BLaER1 (cell line): ENCODE measurements at regions not wholly inside any gene's neighbourhood (a gene's known extent, or its start where the extent isn't known, plus 50 kb on each side); places are given as distances from the start of the nearest gene placed in this dataset.

ENCODE experiments used
- H3K27ac ChIP-seq: shearing (Covaris generic); formaldehyde crosslinking; 2 replicates; pipeline ENCODE4 v1.8.1; 2022
- H3K27me3 ChIP-seq: shearing (Covaris generic); formaldehyde crosslinking; 2 replicates; pipeline ENCODE4 v1.8.1; 2022
- H3K36me3 ChIP-seq: shearing (Covaris generic); formaldehyde crosslinking; 2 replicates; pipeline ENCODE4 v1.8.1; 2022
- H3K4me1 ChIP-seq: shearing (Covaris generic); formaldehyde crosslinking; 2 replicates; pipeline ENCODE4 v1.8.1; 2022
- H3K4me2 ChIP-seq: shearing (Covaris generic); formaldehyde crosslinking; 2 replicates; pipeline ENCODE4 v1.8.1; 2022
- H3K4me3 ChIP-seq: shearing (Covaris generic); formaldehyde crosslinking; 2 replicates; pipeline ENCODE4 v1.8.1; 2022
- H3K9ac ChIP-seq: shearing (Covaris generic); formaldehyde crosslinking; 2 replicates; pipeline ENCODE4 v1.8.1; 2022
- H3K9me3 ChIP-seq: shearing (Covaris generic); formaldehyde crosslinking; 2 replicates; pipeline ENCODE4 v1.8.1; 2022
- H4K20me1 ChIP-seq: shearing (Covaris generic); formaldehyde crosslinking; 2 replicates; pipeline ENCODE4 v1.8.1; 2022
- Cebpa-rat ChIP-seq: shearing (Covaris generic); IDR thresholded peaks from 2 replicates; pipeline ENCODE4 v1.8.1; 2022

- no peaks in the 10 kb centered on the region for H3K9me3 ChIP-seq
- no peaks in the 10 kb centered on the region for H3K4me1 ChIP-seq
- H4K20me1 ChIP-seq: no peaks in the 10 kb centered on the region
- no peak overlapping the region for H3K4me3 ChIP-seq
- no peak overlapping the region for H3K4me2 ChIP-seq
- no peak for TF ChIP-seq Cebpa-rat
- H3K36me3 ChIP-seq: no peaks in the 10 kb centered on the region
- H3K27ac ChIP-seq: no peak overlapping the region
- H3K27me3 ChIP-seq: no peaks in the 10 kb centered on the region
- no peak overlapping the region for H3K9ac ChIP-seq
Measured at GRCh38 chr11:42620796-42621195, 691.0 kb upstream of the API5 start.

GRCh38 chr11:42625757-42626665 lies 685.8 kb upstream of the API5 start:
- Histone ChIP-seq H3K4me3 (no peak overlapping the region), H4K20me1 (no peaks in the 10 kb centered on the region), H3K4me1 (no peaks in the 10 kb centered on the region), H3K27ac (no peak overlapping the region), H3K9ac (no peak overlapping the region), H3K9me3 (no peaks in the 10 kb centered on the region), H3K4me2 (no peak overlapping the region), H3K36me3 (no peaks in the 10 kb centered on the region), H3K27me3 (no peaks in the 10 kb centered on the region)
- no peak for TF ChIP-seq Cebpa-rat

DNA sequence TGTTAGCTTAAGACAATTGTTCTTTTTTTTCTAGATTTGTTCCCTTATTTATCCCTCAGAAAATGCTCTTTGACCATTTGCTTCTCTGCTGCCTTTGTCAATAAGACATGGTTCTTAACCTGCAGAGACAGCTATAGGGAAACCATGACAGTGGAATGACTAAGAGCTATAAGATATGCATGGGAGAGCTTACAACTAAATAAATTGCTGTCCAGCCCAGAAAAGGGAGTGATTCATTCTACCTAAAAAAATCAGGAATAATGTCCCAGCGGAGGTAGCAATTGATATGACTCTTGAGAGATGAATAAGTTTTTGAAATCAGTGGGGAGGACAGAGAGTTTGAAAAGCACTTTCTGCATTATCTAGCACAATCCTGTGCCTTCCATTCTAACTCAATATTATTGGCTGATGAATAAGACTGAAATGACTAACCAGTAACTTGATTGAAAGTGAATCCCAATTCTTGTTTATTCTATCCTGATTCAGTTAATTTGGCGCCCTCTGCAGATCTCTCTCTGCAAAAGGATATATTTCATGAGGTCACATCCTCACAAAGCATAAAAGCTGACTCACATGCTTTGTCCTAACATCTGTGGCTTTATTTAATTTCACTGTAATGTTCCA lies 680.5 kb upstream of the API5 start:
- Histone ChIP-seq H3K4me2 (no peak overlapping the region), H3K27ac (no peak overlapping the region), H3K4me1 (no peaks in the 10 kb centered on the region), H3K9me3 (no peaks in the 10 kb centered on the region), H3K36me3 (no peaks in the 10 kb centered on the region), H3K27me3 (no peaks in the 10 kb centered on the region), H3K9ac (no peak overlapping the region), H4K20me1 (no peaks in the 10 kb centered on the region), H3K4me3 (no peak overlapping the region)
- TF ChIP-seq Cebpa-rat: no peak

DNA sequence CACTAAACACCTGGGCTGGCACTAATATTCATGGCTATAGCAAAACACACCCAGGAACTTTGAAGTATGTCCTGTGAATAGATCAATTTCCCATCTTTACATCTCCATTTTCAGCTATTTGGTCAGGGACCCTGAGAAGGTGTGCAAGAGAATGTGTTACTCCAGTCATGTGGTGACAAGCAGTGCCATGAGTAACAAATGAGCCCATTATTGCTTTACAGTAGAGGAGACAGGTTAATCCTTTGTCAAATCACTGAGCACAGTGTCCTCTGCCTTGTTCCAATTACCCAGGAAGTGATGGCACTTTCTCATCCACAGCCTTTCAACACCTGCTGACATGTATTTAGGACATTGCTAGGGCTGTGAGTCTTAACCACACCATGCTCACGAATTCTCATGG lies 664.8 kb upstream of the API5 start:
- H3K27ac ChIP-seq: no peak overlapping the region
- no peak for TF ChIP-seq Cebpa-rat
- no peak overlapping the region for H3K4me3 ChIP-seq
- H3K4me1 ChIP-seq: no peaks in the 10 kb centered on the region
- no peak overlapping the region for H3K9ac ChIP-seq
- H4K20me1 ChIP-seq: no peaks in the 10 kb centered on the region
- H3K9me3 ChIP-seq: no peaks in the 10 kb centered on the region
- no peaks in the 10 kb centered on the region for H3K36me3 ChIP-seq
- no peaks in the 10 kb centered on the region for H3K27me3 ChIP-seq
- H3K4me2 ChIP-seq: no peak overlapping the region

GRCh38 chr11:42647993-42648392 lies 663.8 kb upstream of the API5 start:
- no peak for TF ChIP-seq Cebpa-rat

DNA sequence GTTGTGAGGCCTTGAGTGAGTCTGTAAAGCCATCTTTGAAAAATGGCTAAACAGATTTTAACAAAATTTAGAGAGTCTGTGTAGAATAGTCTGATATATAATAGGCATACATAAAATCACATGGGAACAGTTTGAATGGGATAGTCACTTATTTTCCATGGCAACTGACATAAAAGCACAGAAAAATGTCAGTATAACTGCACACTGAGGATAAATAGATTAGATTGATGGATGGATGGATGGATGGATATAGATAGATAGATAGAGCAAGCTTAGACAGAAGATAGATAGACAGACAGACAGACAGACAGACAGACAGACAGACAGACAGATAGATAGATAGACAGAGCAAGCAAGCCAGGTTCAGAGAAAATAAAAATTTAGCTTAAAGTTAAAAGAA lies 660.2 kb upstream of the API5 start:
- Histone ChIP-seq H3K4me3 (no peak overlapping the region), H3K9ac (no peak overlapping the region), H4K20me1 (no peaks in the 10 kb centered on the region), H3K4me1 (no peaks in the 10 kb centered on the region), H3K4me2 (no peak overlapping the region), H3K36me3 (no peaks in the 10 kb centered on the region), H3K27me3 (no peaks in the 10 kb centered on the region), H3K9me3 (no peaks in the 10 kb centered on the region), H3K27ac (no peak overlapping the region)
- TF ChIP-seq Cebpa-rat: no peak

More at GRCh38 chr11:42647993-42648392, 663.8 kb upstream of the API5 start:
- no peaks in the 10 kb centered on the region for H3K36me3 ChIP-seq
- H3K4me2 ChIP-seq: no peak overlapping the region
- H3K4me1 ChIP-seq: no peaks in the 10 kb centered on the region
- H3K4me3 ChIP-seq: no peak overlapping the region
- no peaks in the 10 kb centered on the region for H3K9me3 ChIP-seq
- H3K27ac ChIP-seq: no peak overlapping the region
- H4K20me1 ChIP-seq: no peaks in the 10 kb centered on the region
- H3K27me3 ChIP-seq: no peaks in the 10 kb centered on the region
- H3K9ac ChIP-seq: no peak overlapping the region

DNA sequence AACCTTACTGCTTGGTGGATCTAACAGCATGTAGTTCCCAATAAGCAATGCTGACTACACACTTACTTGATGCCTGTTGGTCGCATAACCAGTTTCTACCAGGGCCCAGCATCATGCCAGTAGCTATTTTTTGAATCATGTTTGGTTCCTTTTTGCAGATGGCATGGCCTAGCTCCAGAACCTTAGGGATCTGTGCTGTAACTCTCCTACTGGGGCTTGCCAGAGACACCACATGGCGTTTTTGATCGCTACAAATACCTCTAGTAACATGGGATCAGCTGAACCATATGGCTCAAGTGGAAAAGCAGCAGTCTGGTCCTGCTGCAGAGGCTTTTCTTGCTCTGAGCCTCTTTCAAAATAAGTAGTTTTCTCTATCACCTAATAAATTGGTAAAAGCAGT lies 654.6 kb upstream of the API5 start:
- Histone ChIP-seq H3K4me1 (no peaks in the 10 kb centered on the region), H3K9me3 (no peaks in the 10 kb centered on the region), H3K4me2 (no peak overlapping the region), H4K20me1 (no peaks in the 10 kb centered on the region), H3K27me3 (no peaks in the 10 kb centered on the region), H3K9ac (no peak overlapping the region), H3K4me3 (no peak overlapping the region), H3K36me3 (no peaks in the 10 kb centered on the region), H3K27ac (no peak overlapping the region)
- no peak for TF ChIP-seq Cebpa-rat

DNA sequence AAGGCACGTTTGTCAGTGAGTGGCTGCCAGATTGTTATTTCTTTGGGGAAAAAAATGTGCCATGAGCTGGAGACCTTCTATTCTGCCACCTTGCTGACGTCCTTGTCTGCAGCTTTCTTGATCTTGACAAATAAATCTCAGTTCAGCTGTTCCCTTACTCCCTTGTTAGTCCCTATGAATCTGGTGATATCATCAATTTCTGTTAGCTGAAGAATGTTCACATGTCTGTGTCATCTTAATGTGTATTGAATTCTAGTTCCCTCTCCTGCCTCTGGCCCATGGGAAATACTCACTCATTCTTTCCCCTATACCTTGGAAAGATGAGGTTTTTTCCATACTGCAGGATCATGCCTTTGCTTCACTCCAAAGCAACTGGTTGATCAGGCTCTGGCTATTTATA lies 649.9 kb upstream of the API5 start:
- H3K27me3 ChIP-seq: no peaks in the 10 kb centered on the region
- no peaks in the 10 kb centered on the region for H3K9me3 ChIP-seq
- TF ChIP-seq Cebpa-rat: no peak
- H3K36me3 ChIP-seq: no peaks in the 10 kb centered on the region
- H3K27ac ChIP-seq: no peak overlapping the region
- no peak overlapping the region for H3K9ac ChIP-seq
- no peak overlapping the region for H3K4me3 ChIP-seq
- no peaks in the 10 kb centered on the region for H3K4me1 ChIP-seq
- H4K20me1 ChIP-seq: no peaks in the 10 kb centered on the region
- H3K4me2 ChIP-seq: no peak overlapping the region

- Histone ChIP-seq H3K27ac (no peak overlapping the region), H3K27me3 (no peaks in the 10 kb centered on the region), H3K4me2 (no peak overlapping the region), H3K4me3 (no peak overlapping the region), H3K4me1 (no peaks in the 10 kb centered on the region), H3K9me3 (no peaks in the 10 kb centered on the region), H3K9ac (no peak overlapping the region), H3K36me3 (no peaks in the 10 kb centered on the region), H4K20me1 (no peaks in the 10 kb centered on the region)
- TF ChIP-seq Cebpa-rat: no peak
Measured at GRCh38 chr11:42669248-42669976, 642.4 kb upstream of the API5 start.

DNA sequence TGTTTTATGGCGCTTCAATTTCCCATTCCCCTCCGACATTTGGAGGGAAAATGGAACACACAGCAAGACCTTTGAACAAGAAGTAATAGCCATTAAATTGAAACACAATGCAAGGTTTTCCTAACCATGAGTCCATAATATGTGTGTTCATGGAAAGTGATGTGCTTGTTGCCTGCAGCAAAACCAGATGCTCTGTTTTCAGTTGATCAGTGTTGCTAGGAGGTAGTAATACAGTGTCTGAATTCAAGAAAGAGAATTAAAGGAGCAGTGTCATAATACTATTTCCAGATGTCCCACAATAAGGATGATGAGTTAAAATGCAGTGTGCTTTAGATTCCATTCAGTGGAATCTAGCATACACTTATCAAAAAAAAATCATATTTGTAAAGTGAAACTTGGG lies 637.4 kb upstream of the API5 start:
- H3K4me2 ChIP-seq: no peak overlapping the region
- no peak overlapping the region for H3K27ac ChIP-seq
- H3K27me3 ChIP-seq: no peaks in the 10 kb centered on the region
- no peaks in the 10 kb centered on the region for H3K36me3 ChIP-seq
- no peak overlapping the region for H3K9ac ChIP-seq
- no peaks in the 10 kb centered on the region for H3K9me3 ChIP-seq
- TF ChIP-seq Cebpa-rat: no peak
- no peak overlapping the region for H3K4me3 ChIP-seq
- H3K4me1 ChIP-seq: no peaks in the 10 kb centered on the region
- no peaks in the 10 kb centered on the region for H4K20me1 ChIP-seq
